H1 (cell line): ENCODE measurements at regions not wholly inside any gene's neighbourhood (a gene's known extent, or its start where the extent isn't known, plus 50 kb on each side); places are given as distances from the start of the nearest gene placed in this dataset.
A peak's percentile ranks its signal among the peaks of the same experiment; 100 is the strongest.

Source experiments
- CTCF ChIA-PET: fragments of 300-600 bp; sonication (Branson Sonifier 250); formaldehyde crosslinking; loops from one replicate; lab custom pipeline; 2021; ENCODE audit not compliant: partially characterized antibody; lab: Charles Lee
- POLR2A ChIA-PET: fragments of 300-600 bp; sonication (Branson Sonifier 250); formaldehyde crosslinking; loops from one replicate; lab custom pipeline; 2021; ENCODE audit warnings: inconsistent platforms; ENCODE audit not compliant: partially characterized antibody; lab: Charles Lee
- DNase-seq, 2 experiments: peaks; one replicate each; pipeline versions ENCODE4 v3.0.0 to v3.0.0-alpha.2; 2010 to 2022; ENCODE audit warnings: low spot score in 2 of 2, low read depth in 1 of 2, mixed read lengths in 1 of 2
- FAIRE-seq: peaks from 2 replicates; lab custom pipeline; 2011; peaks lifted over from hg19 to GRCh38; lab: Jason Lieb, UNC
- H2AFZ ChIP-seq: 2 replicates; pipeline ENCODE4 v1.8.1; 2012; ENCODE audit warnings: low read length, inconsistent platforms
- H2AK5ac ChIP-seq: 2 replicates; pipeline ENCODE4 v1.6.1; 2013; ENCODE audit warnings: low read depth, low read length
- H2BK120ac ChIP-seq: replicated peaks from 2 replicates; pipeline ENCODE3; 2013; ENCODE audit warnings: low read depth, low read length, inconsistent platforms
- H2BK12ac ChIP-seq: 2 replicates; pipeline ENCODE4 v1.6.1; 2013; ENCODE audit warnings: low read depth, low read length
- H2BK15ac ChIP-seq: 2 replicates; pipeline ENCODE4 v1.6.1; 2013; ENCODE audit warnings: low read length
- H2BK20ac ChIP-seq: 2 replicates; pipeline ENCODE4 v1.6.1; 2013; ENCODE audit warnings: low read length
- H2BK5ac ChIP-seq: 2 replicates; pipeline ENCODE4 v1.6.1; 2013; ENCODE audit warnings: low read depth, low read length
- H3K14ac ChIP-seq: 2 replicates; pipeline ENCODE4 v1.6.1; 2013; ENCODE audit warnings: inconsistent platforms; ENCODE audit not compliant: insufficient read length
- H3K18ac ChIP-seq: 2 replicates; pipeline ENCODE4 v1.6.1; 2013; ENCODE audit warnings: low read length; ENCODE audit errors: extremely low read depth
- H3K23ac ChIP-seq: 2 replicates; pipeline ENCODE4 v1.6.1; 2013; ENCODE audit warnings: inconsistent platforms; ENCODE audit not compliant: insufficient read length
- H3K23me2 ChIP-seq: 2 replicates; pipeline ENCODE4 v1.6.1; 2013; ENCODE audit warnings: low read depth, low read length
- H3K27ac ChIP-seq: 2 replicates; pipeline ENCODE4 v1.6.1; 2011; ENCODE audit warnings: low read depth, low read length, inconsistent platforms
- H3K27me3 ChIP-seq, 4 experiments: replicated peaks in 1 of 4; 1 replicate in 1 of 4; 2 replicates in 3 of 4; pipeline versions ENCODE4 v1.6.1 to v1.8.1; 2011 to 2013; ENCODE audit warnings: low read length in 3 of 4, mild to moderate bottlenecking in 3 of 4, inconsistent platforms in 2 of 4, mixed read lengths in 2 of 4, moderate library complexity in 1 of 4; ENCODE audit not compliant: control insufficient read depth in 3 of 4, insufficient read depth in 3 of 4; ENCODE audit errors: extremely low read depth in 1 of 4
- H3K36me3 ChIP-seq, 4 experiments: 2 replicates each; pipeline versions ENCODE4 v1.6.1 to v1.8.1; 2011 to 2013; ENCODE audit warnings: mild to moderate bottlenecking in 4 of 4, low read length in 3 of 4, moderate library complexity in 2 of 4, control low read depth in 1 of 4, inconsistent platforms in 1 of 4; ENCODE audit not compliant: insufficient read depth in 4 of 4, control insufficient read depth in 2 of 4
- H3K4ac ChIP-seq: replicated peaks from 2 replicates; pipeline ENCODE3; 2013; ENCODE audit warnings: low read length, low read depth, mixed read lengths, inconsistent platforms; ENCODE audit not compliant: insufficient read length
- H3K4me1 ChIP-seq, 4 experiments: replicated peaks in 1 of 4; 1 replicate in 1 of 4; 2 replicates in 3 of 4; pipeline versions ENCODE4 v1.6.1 to v1.8.1; 2011 to 2013; ENCODE audit warnings: low read length in 3 of 4, inconsistent platforms in 2 of 4, mixed read lengths in 1 of 4; ENCODE audit not compliant: insufficient read depth in 4 of 4, control insufficient read depth in 3 of 4
- H3K4me2 ChIP-seq, 2 experiments: 2 replicates each; pipeline versions ENCODE4 v1.6.1 to v1.8.1; 2011 to 2013; ENCODE audit warnings: low read depth in 2 of 2, low read length in 2 of 2, control low read depth in 1 of 2, inconsistent platforms in 1 of 2, mild to moderate bottlenecking in 1 of 2; ENCODE audit not compliant: insufficient read depth in 1 of 2
- H3K4me3 ChIP-seq, 4 experiments: fragments of 200-600, 300-600 bp in 1 of 4; sonication (generic), shearing (Covaris generic), sonication (Bioruptor Twin) in 1 of 4; 2 replicates each; pipeline versions ENCODE4 v1.5.1 to v1.8.1; 2011 to 2016; ENCODE audit warnings: low read length in 4 of 4, low read depth in 3 of 4, control low read depth in 2 of 4, inconsistent platforms in 2 of 4, mild to moderate bottlenecking in 2 of 4, mixed read lengths in 1 of 4, moderate library complexity in 1 of 4; ENCODE audit not compliant: insufficient read depth in 2 of 4; ENCODE audit errors: extremely low read depth in 1 of 4
- H3K56ac ChIP-seq: replicated peaks from 2 replicates; pipeline ENCODE3; 2013; ENCODE audit warnings: low read depth, mild to moderate bottlenecking, mixed read lengths, low read length, inconsistent platforms; ENCODE audit not compliant: insufficient read length
- H3K79me1 ChIP-seq: 2 replicates; pipeline ENCODE4 v1.6.1; 2013; ENCODE audit warnings: low read depth, low read length, control low read depth
- H3K79me2 ChIP-seq, 2 experiments: 2 replicates each; pipeline versions ENCODE4 v1.6.1 to v1.8.1; 2012 to 2013; ENCODE audit warnings: low read length in 2 of 2, mild to moderate bottlenecking in 2 of 2, inconsistent platforms in 1 of 2; ENCODE audit not compliant: insufficient read depth in 2 of 2, control insufficient read depth in 1 of 2
- H3K9ac ChIP-seq, 4 experiments: replicated peaks in 1 of 4; 1 replicate in 1 of 4; 2 replicates in 3 of 4; pipeline versions ENCODE4 v1.6.1 to v1.8.1; 2011 to 2013; ENCODE audit warnings: low read depth in 3 of 4, low read length in 3 of 4, control low read depth in 2 of 4, mild to moderate bottlenecking in 2 of 4, moderate library complexity in 2 of 4, inconsistent platforms in 1 of 4; ENCODE audit errors: extremely low read depth in 1 of 4
- H3K9me3 ChIP-seq, 2 experiments: 2 replicates each; pipeline versions ENCODE4 v1.6.1 to v1.8.1; 2012 to 2013; ENCODE audit warnings: mild to moderate bottlenecking in 2 of 2, moderate library complexity in 2 of 2, control low read depth in 1 of 2, inconsistent platforms in 1 of 2, low read depth in 1 of 2, low read length in 1 of 2, mixed read lengths in 1 of 2; ENCODE audit not compliant: insufficient read depth in 2 of 2
- H4K20me1 ChIP-seq, 2 experiments: replicated peaks in 1 of 2; 2 replicates each; pipeline versions ENCODE3 to v1.8.1; 2011 to 2013; ENCODE audit warnings: inconsistent platforms in 2 of 2, low read length in 2 of 2, mild to moderate bottlenecking in 1 of 2; ENCODE audit not compliant: insufficient read depth in 2 of 2, control insufficient read depth in 1 of 2
- H4K5ac ChIP-seq: 2 replicates; pipeline ENCODE4 v1.6.1; 2013; ENCODE audit warnings: low read length, low read depth, mixed read lengths, inconsistent platforms; ENCODE audit not compliant: insufficient read length
- H4K8ac ChIP-seq: 2 replicates; pipeline ENCODE4 v1.8.0; 2013; ENCODE audit warnings: mild to moderate bottlenecking, moderate library complexity, low read length, inconsistent platforms; ENCODE audit not compliant: insufficient read depth; ENCODE audit errors: extremely low read depth
- H4K91ac ChIP-seq: replicated peaks from 2 replicates; pipeline ENCODE3; 2013; ENCODE audit warnings: low read length, mixed read lengths, inconsistent platforms; ENCODE audit not compliant: insufficient read length
- ATF3 ChIP-seq: IDR thresholded peaks from 2 replicates; pipeline ENCODE4 v1.6.1; 2011; ENCODE audit warnings: low read depth, mild to moderate bottlenecking, low read length; ENCODE audit not compliant: insufficient read depth
- CEBPB ChIP-seq: IDR thresholded peaks from 2 replicates; pipeline ENCODE4 v1.6.1; 2012; ENCODE audit warnings: low read depth, low read length
- CHD1 ChIP-seq: IDR thresholded peaks from 2 replicates; pipeline ENCODE4 v1.6.1; 2012; ENCODE audit warnings: low read depth, low read length, improper control_type of control experiment
- EGR1 ChIP-seq: IDR thresholded peaks from 2 replicates; pipeline ENCODE4 v1.6.1; 2011; ENCODE audit warnings: low read depth, low read length, borderline replicate concordance
- FOSL1 ChIP-seq: IDR thresholded peaks from 2 replicates; pipeline ENCODE4 v1.6.1; 2011; ENCODE audit warnings: mild to moderate bottlenecking, low read depth, low read length, moderate library complexity; ENCODE audit not compliant: insufficient read depth
- HDAC6 ChIP-seq: IDR thresholded peaks from one replicate; pipeline ENCODE4 v1.7.1; 2012; ENCODE audit warnings: low read depth, mild to moderate bottlenecking, inconsistent platforms, low read length, moderate library complexity
- KDM4A ChIP-seq: IDR thresholded peaks from one replicate; pipeline ENCODE4 v1.7.1; 2012; ENCODE audit warnings: low read depth, mild to moderate bottlenecking, moderate library complexity, low read length, inconsistent platforms; ENCODE audit not compliant: severe bottlenecking
- POU5F1 ChIP-seq: IDR thresholded peaks from 2 replicates; pipeline ENCODE4 v1.6.1; 2011; ENCODE audit warnings: low read depth, mild to moderate bottlenecking, low read length, moderate library complexity
- RAD21 ChIP-seq, 2 experiments: IDR thresholded peaks in 1 of 2; conservative IDR thresholded peaks in 1 of 2; 2 replicates each; pipeline ENCODE4 v1.6.1; 2011; ENCODE audit warnings: low read depth in 2 of 2, low read length in 2 of 2, improper control_type of control experiment in 1 of 2, inconsistent platforms in 1 of 2, mild to moderate bottlenecking in 1 of 2, moderate library complexity in 1 of 2
- SIN3A ChIP-seq, 2 experiments: IDR thresholded peaks in 1 of 2; conservative IDR thresholded peaks in 1 of 2; 2 replicates each; pipeline ENCODE4 v1.6.1; 2011 to 2012; ENCODE audit warnings: low read length in 2 of 2, improper control_type of control experiment in 1 of 2, low read depth in 1 of 2, mild to moderate bottlenecking in 1 of 2
- TAF1 ChIP-seq: IDR thresholded peaks from 2 replicates; pipeline ENCODE4 v1.6.1; 2011; ENCODE audit warnings: mild to moderate bottlenecking, low read depth, low read length
- WGBS, 2 experiments: shearing (Covaris generic) in 1 of 2; methylation state at CpG; one replicate each; pipeline versions ENCODE4 v1.1.6 to v1.1.7; 2013 to 2015; ENCODE audit warnings: low lambda C conversion rate in 2 of 2, mixed read lengths in 2 of 2, inconsistent platforms in 1 of 2, low coverage in 1 of 2, missing lambda C conversion rate in 1 of 2; ENCODE audit not compliant: insufficient replicate concordance in 2 of 2, insufficient coverage in 1 of 2, insufficient read length in 1 of 2; ENCODE audit errors: extremely low coverage in 1 of 2, missing lambda C conversion rate in 1 of 2; 5-methylcytosine and 5-hydroxymethylcytosine counted together

DNA sequence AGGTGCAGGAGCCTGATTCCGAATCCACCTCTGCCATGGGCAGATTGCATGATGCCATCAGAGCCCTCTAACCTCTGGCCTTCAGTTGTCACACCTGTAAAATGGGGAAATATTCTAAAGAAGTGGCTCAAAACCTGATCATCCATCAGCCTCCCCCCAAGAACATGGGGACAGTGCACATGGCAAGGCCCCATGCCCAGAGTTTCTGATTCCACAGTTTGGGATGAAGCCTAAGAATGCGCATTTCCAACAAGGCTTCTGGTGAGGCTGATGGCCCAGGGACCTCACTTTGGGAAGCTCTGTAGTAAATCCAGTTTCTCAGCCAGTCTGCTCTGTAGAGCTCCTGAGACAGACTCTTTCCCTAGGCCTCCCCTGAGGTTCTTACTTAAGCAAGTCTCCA, 119.9 kb upstream of the CD93 start:
- H3K79me1 ChIP-seq = no peaks in the 10 kb centered on the region
- H3K27me3 ChIP-seq = peaks cover 0 to 14% (median 1%) of the 10 kb centered on the region in 4 experiments; a peak in 3 of 7 replicates
- POLR2A ChIA-PET = no interaction called here
- H3K9me3 ChIP-seq = no peaks in the 10 kb centered on the region
- no peak overlapping the region for H2BK12ac ChIP-seq
- no peaks in the 10 kb centered on the region for H4K20me1 ChIP-seq
- H2BK120ac ChIP-seq = no peak overlapping the region
- 0 out of 2 replicates have a peak overlapping the region, but pooled peaks have one; percentile 5 for H3K18ac ChIP-seq
- no peak overlapping the region for H4K91ac ChIP-seq
- no peak for DNase-seq
- no peak for TF ChIP-seq CHD1
- TF ChIP-seq TAF1 = no peak
- TF ChIP-seq HDAC6 = no peak
- TF ChIP-seq POU5F1 = no peak
- no peak for TF ChIP-seq EGR1
- TF ChIP-seq KDM4A = no peak
- TF ChIP-seq ATF3 = no peak
- no peak for TF ChIP-seq FOSL1
- TF ChIP-seq CEBPB = no peak
- TF ChIP-seq SIN3A (conservative IDR thresholded peaks at IDR 0.05 in 1 of 2, IDR thresholded peaks at IDR 0.05 in 1 of 2; ENCODE audit: low read depth in 1 of 2, low read length in 2 of 2) = no peak
- no peak for TF ChIP-seq RAD21 (IDR thresholded peaks at IDR 0.05 in 1 of 2, conservative IDR thresholded peaks at IDR 0.05 in 1 of 2; ENCODE audit: low read depth in 2 of 2, low read length in 2 of 2)
- TF ChIP-seq, all 59 proteins: peak for 0
- Histone ChIP-seq H4K5ac (no peak overlapping the region), H2AK5ac (no peak overlapping the region), H3K23ac (no peak overlapping the region), H3K36me3 (no peaks in the 10 kb centered on the region), H3K4me3 (no peak overlapping the region), H2BK15ac (no peak overlapping the region), H3K4ac (no peak overlapping the region), H3K4me1 (peaks cover 9 to 17% (median 11%) of the 10 kb centered on the region in 4 experiments), H3K23me2 (no peaks in the 10 kb centered on the region; the same call in 1 of the 2 replicates), H2BK5ac (peak overlapping the region; percentile 19; the same call in 1 of the 2 replicates), H2BK20ac (no peak overlapping the region), H3K79me2 (no peaks in the 10 kb centered on the region), H4K8ac (no peak overlapping the region), H3K4me2 (no peak overlapping the region), H3K27ac (no peak overlapping the region), H3K56ac (no peak overlapping the region), H3K9ac (no peak overlapping the region), H3K14ac (no peak overlapping the region), H2AFZ (no peak overlapping the region)
- CTCF ChIA-PET = interaction anchor here (0.6 to 4.1 kb wide), 13 partner anchors 17 to 514 kb away, joined by 3 to 15 read pairs (median 3); no protein-coding TSS in a partner anchor
- no peak for FAIRE-seq
- 86% methylated on average over 2 of the region's 2 CpGs; no CpG with 5 or more reads in 1 of the 2 experiments for WGBS, 2 experiments
